HG03095 (cell line): ENCODE measurements at regions not wholly inside any gene's neighbourhood (a gene's known extent, or its start where the extent isn't known, plus 50 kb on each side); places are given as distances from the start of the nearest gene placed in this dataset.

ENCODE experiments used
- ATAC-seq: cut with Tn5 transposase; IDR thresholded peaks from one replicate; pipeline ENCODE4 v1.9.1; 2021; ENCODE audit warnings: moderate library complexity; ENCODE audit not compliant: unreplicated experiment

GRCh38 chr4:104763554-104764222, 269.0 kb upstream of the CXXC4 start:
- ATAC-seq, result no peak

- no peak for ATAC-seq
These were observed 272.0 kb upstream of the CXXC4 start for GRCh38 chr4:104766676-104767075.

- ATAC-seq, result peak; percentile 77
These were observed 278.2 kb upstream of the CXXC4 start for GRCh38 chr4:104772849-104773248.

- ATAC-seq, result no peak
These were observed 300.7 kb upstream of the CXXC4 start for GRCh38 chr4:104795264-104795939.

- no peak for ATAC-seq
These were observed 317.0 kb upstream of the CXXC4 start for GRCh38 chr4:104811727-104812126.

GRCh38 chr4:104815665-104816064, 321.0 kb upstream of the CXXC4 start:
- peak; percentile 72 for ATAC-seq

GRCh38 chr4:104818579-104818978, 323.9 kb upstream of the CXXC4 start:
- no peak for ATAC-seq

- ATAC-seq, result no peak
These were observed 320.5 kb upstream of the TET2 start for GRCh38 chr4:104826171-104826570.

- no peak for ATAC-seq
These were observed 316.9 kb upstream of the TET2 start for GRCh38 chr4:104829761-104830160.

GRCh38 chr4:104848597-104849225, 298.0 kb upstream of the TET2 start:
- no peak for ATAC-seq

- no peak for ATAC-seq
These were observed 287.0 kb upstream of the TET2 start for GRCh38 chr4:104859601-104860237.

- ATAC-seq, result peak; percentile 85
These were observed 286.2 kb upstream of the TET2 start for GRCh38 chr4:104860238-104861123.

- no peak for ATAC-seq
These were observed 279.9 kb upstream of the TET2 start for GRCh38 chr4:104866809-104867208.

- peak; percentile 22 for ATAC-seq
These were observed 278.1 kb upstream of the TET2 start for GRCh38 chr4:104868533-104868932.

- peak; percentile 94 for ATAC-seq
These were observed 277.7 kb upstream of the TET2 start for GRCh38 chr4:104868958-104869357.

- no peak for ATAC-seq
These were observed 276.8 kb upstream of the TET2 start for GRCh38 chr4:104869831-104870230.

GRCh38 chr4:104870495-104871233, 276.0 kb upstream of the TET2 start:
- ATAC-seq, result no peak

GRCh38 chr4:104878936-104879335, 267.7 kb upstream of the TET2 start:
- ATAC-seq, result no peak

GRCh38 chr4:104879367-104879766, 267.3 kb upstream of the TET2 start:
- ATAC-seq, result peak; percentile 50

GRCh38 chr4:104879854-104880253, 266.8 kb upstream of the TET2 start:
- no peak for ATAC-seq
